ENCODE measurements at regions not wholly inside any gene's neighbourhood (a gene's known extent, or its start where the extent isn't known, plus 50 kb on each side); places are given as distances from the start of the nearest gene placed in this dataset.

- no peak for TF ChIP-seq CTCF (IDR thresholded peaks at IDR 0.05; ENCODE audit: unreplicated experiment)
- Mint-ChIP-seq H3K27ac (no peak overlapping the region), H3K4me3 (ENCODE audit: low read depth) (no peak overlapping the region), H3K9me3 (ENCODE audit: low read depth) (peaks cover 10% of the 10 kb centered on the region), H3K27me3 (no peaks in the 10 kb centered on the region), H3K36me3 (ENCODE audit: insufficient read depth) (no peaks in the 10 kb centered on the region), H3K4me1 (ENCODE audit: low read depth) (no peaks in the 10 kb centered on the region)
- DNase-seq (ENCODE audit: low spot score, unreplicated experiment), result no peak
These were observed 316.6 kb upstream of the CHST9 start for GRCh38 chr18:27501671-27502070.

- DNase-seq (ENCODE audit: low spot score, unreplicated experiment), result no peak
- H3K4me3 Mint-ChIP-seq (ENCODE audit: low read depth), result no peak overlapping the region
- peaks cover 5% of the 10 kb centered on the region for H3K9me3 Mint-ChIP-seq (ENCODE audit: low read depth)
- H3K4me1 Mint-ChIP-seq (ENCODE audit: low read depth), result no peaks in the 10 kb centered on the region
- no peak for TF ChIP-seq CTCF (IDR thresholded peaks at IDR 0.05; ENCODE audit: unreplicated experiment)
- H3K27ac Mint-ChIP-seq, result no peak overlapping the region
- H3K36me3 Mint-ChIP-seq (ENCODE audit: insufficient read depth), result no peaks in the 10 kb centered on the region
- H3K27me3 Mint-ChIP-seq, result peaks cover under 1% of the 10 kb centered on the region
These were observed 315.4 kb upstream of the CHST9 start for GRCh38 chr18:27500531-27500930.

GRCh38 chr18:27497246-27497645 lies 312.1 kb upstream of the CHST9 start:
- H3K4me1 Mint-ChIP-seq (ENCODE audit: low read depth), result no peaks in the 10 kb centered on the region
- H3K27me3 Mint-ChIP-seq, result peaks cover 22% of the 10 kb centered on the region
- no peaks in the 10 kb centered on the region for H3K36me3 Mint-ChIP-seq (ENCODE audit: insufficient read depth)
- no peaks in the 10 kb centered on the region for H3K9me3 Mint-ChIP-seq (ENCODE audit: low read depth)
- H3K27ac Mint-ChIP-seq, result no peak overlapping the region
- no peak overlapping the region for H3K4me3 Mint-ChIP-seq (ENCODE audit: low read depth)
- no peak for TF ChIP-seq CTCF (IDR thresholded peaks at IDR 0.05; ENCODE audit: unreplicated experiment)
- DNase-seq (ENCODE audit: low spot score, unreplicated experiment), result no peak

- Mint-ChIP-seq H3K27ac (no peak overlapping the region), H3K4me1 (ENCODE audit: low read depth) (peaks cover 2% of the 10 kb centered on the region), H3K9me3 (ENCODE audit: low read depth) (peaks cover 3% of the 10 kb centered on the region), H3K27me3 (peaks cover 36% of the 10 kb centered on the region), H3K4me3 (ENCODE audit: low read depth) (no peak overlapping the region), H3K36me3 (ENCODE audit: insufficient read depth) (no peaks in the 10 kb centered on the region)
- no peak for DNase-seq (ENCODE audit: low spot score, unreplicated experiment)
- no peak for TF ChIP-seq CTCF (IDR thresholded peaks at IDR 0.05; ENCODE audit: unreplicated experiment)
These were observed 308.1 kb upstream of the CHST9 start for GRCh38 chr18:27493182-27493581.

GRCh38 chr18:27491772-27492171 lies 306.7 kb upstream of the CHST9 start:
- Mint-ChIP-seq H3K4me3 (ENCODE audit: low read depth) (no peak overlapping the region), H3K36me3 (ENCODE audit: insufficient read depth) (no peaks in the 10 kb centered on the region), H3K4me1 (ENCODE audit: low read depth) (peaks cover 11% of the 10 kb centered on the region), H3K27ac (no peak overlapping the region), H3K9me3 (ENCODE audit: low read depth) (peaks cover 3% of the 10 kb centered on the region), H3K27me3 (peaks cover 39% of the 10 kb centered on the region)
- TF ChIP-seq CTCF (IDR thresholded peaks at IDR 0.05; ENCODE audit: unreplicated experiment), result no peak
- no peak for DNase-seq (ENCODE audit: low spot score, unreplicated experiment)
